Gastroesophageal sphincter (tissue), 3 donors: ENCODE measurements at regions not wholly inside any gene's neighbourhood (a gene's known extent, or its start where the extent isn't known, plus 50 kb on each side); places are given as distances from the start of the nearest gene placed in this dataset.

Experiments
- CTCF ChIP-seq, 4 experiments: fragments of 200-600 bp in 2 of 4; fragments of 450-650 bp in 2 of 4; sonication (generic) in 1 of 4; IDR thresholded peaks; one replicate each; pipeline ENCODE4 v1.5.1; 2017 to 2019; ENCODE audit warnings: antibody characterized with exemption in 4 of 4, mild to moderate bottlenecking in 2 of 4, moderate library complexity in 2 of 4
- EP300 ChIP-seq: sonication (generic); formaldehyde crosslinking; IDR thresholded peaks from one replicate; pipeline ENCODE4 v1.6.1; 2017; ENCODE audit warnings: antibody characterized with exemption, mild to moderate bottlenecking
- POLR2A ChIP-seq, 2 donors: fragments of 450-650 bp; IDR thresholded peaks; one replicate each; pipeline ENCODE4 v1.6.1; 2017; ENCODE audit warnings: antibody characterized with exemption in 2 of 2, mild to moderate bottlenecking in 2 of 2, moderate library complexity in 1 of 2
- POLR2AphosphoS5 ChIP-seq: sonication (generic); formaldehyde crosslinking; IDR thresholded peaks from one replicate; pipeline ENCODE4 v1.6.1; 2017; ENCODE audit warnings: antibody characterized with exemption

- no peak for TF ChIP-seq POLR2AphosphoS5
- TF ChIP-seq CTCF (IDR thresholded peaks at IDR 0.05): no peak
- TF ChIP-seq POLR2A (IDR thresholded peaks at IDR 0.05): no peak
- no peak for TF ChIP-seq EP300
Observed at GRCh38 chr10:128384831-128385230, 258.6 kb upstream of the MKI67 start.
